ENCODE measurements at regions not wholly inside any gene's neighbourhood (a gene's known extent, or its start where the extent isn't known, plus 50 kb on each side); places are given as distances from the start of the nearest gene placed in this dataset.
A peak's percentile ranks its signal among the peaks of the same experiment; 100 is the strongest.
"Not testable (repeated sequence)": the region's sequence is repeated elsewhere in the genome, so short reads cannot be mapped to it uniquely, and the experiment has no call there.

GRCh38 chr2:118371515-118371914, 283.2 kb downstream of the INSIG2 start:
- DNase-seq (ENCODE audit: insufficient read length, low spot score, missing footprints) = no peak
- H2AFZ ChIP-seq (ENCODE audit: low read length) = no peak overlapping the region
- no peaks in the 10 kb centered on the region for H3K36me3 ChIP-seq (ENCODE audit: insufficient read depth, low read length)
- H3K4me3 ChIP-seq (ENCODE audit: insufficient read depth, low read length) = no peak overlapping the region
- H4K20me1 ChIP-seq (ENCODE audit: insufficient read depth, low read length) = no peaks in the 10 kb centered on the region
- no peaks in the 10 kb centered on the region for H3K79me2 ChIP-seq (ENCODE audit: insufficient read depth, low read length)
- no peaks in the 10 kb centered on the region for H3K4me1 ChIP-seq (ENCODE audit: insufficient read depth, low read length)
- H3K4me2 ChIP-seq (ENCODE audit: insufficient read depth, low read length) = no peak overlapping the region
- peaks cover under 1% of the 10 kb centered on the region for H3K27me3 ChIP-seq (ENCODE audit: insufficient read depth, low read length)
- H3K9me3 ChIP-seq (ENCODE audit: low read depth, low read length) = no peaks in the 10 kb centered on the region
- peak; percentile 92 for TF ChIP-seq CTCF (IDR thresholded peaks at IDR 0.05; ENCODE audit: extremely low read depth, low read depth, low read length)
- H3K27ac ChIP-seq (ENCODE audit: low read depth, low read length) = no peak overlapping the region

GRCh38 chr2:118369521-118369920, 281.2 kb downstream of the INSIG2 start:
- not testable (repeated sequence) for H3K4me1 ChIP-seq (ENCODE audit: insufficient read depth, low read length); H3K79me2 ChIP-seq (ENCODE audit: insufficient read depth, low read length); DNase-seq (ENCODE audit: insufficient read length, low spot score, missing footprints); H3K27me3 ChIP-seq (ENCODE audit: insufficient read depth, low read length); H3K4me2 ChIP-seq (ENCODE audit: insufficient read depth, low read length); H3K27ac ChIP-seq (ENCODE audit: low read depth, low read length); H3K36me3 ChIP-seq (ENCODE audit: insufficient read depth, low read length); H2AFZ ChIP-seq (ENCODE audit: low read length); H3K4me3 ChIP-seq (ENCODE audit: insufficient read depth, low read length); H4K20me1 ChIP-seq (ENCODE audit: insufficient read depth, low read length); H3K9me3 ChIP-seq (ENCODE audit: low read depth, low read length)

- Histone ChIP-seq H3K4me1 (ENCODE audit: insufficient read depth, low read length) (no peaks in the 10 kb centered on the region), H3K9me3 (ENCODE audit: low read depth, low read length) (no peaks in the 10 kb centered on the region), H3K4me3 (ENCODE audit: insufficient read depth, low read length) (no peak overlapping the region), H2AFZ (ENCODE audit: low read length) (no peak overlapping the region), H3K79me2 (ENCODE audit: insufficient read depth, low read length) (no peaks in the 10 kb centered on the region), H3K4me2 (ENCODE audit: insufficient read depth, low read length) (no peak overlapping the region), H4K20me1 (ENCODE audit: insufficient read depth, low read length) (no peaks in the 10 kb centered on the region), H3K36me3 (ENCODE audit: insufficient read depth, low read length) (no peaks in the 10 kb centered on the region), H3K27ac (ENCODE audit: low read depth, low read length) (no peak overlapping the region), H3K27me3 (ENCODE audit: insufficient read depth, low read length) (no peaks in the 10 kb centered on the region)
- no peak for DNase-seq (ENCODE audit: insufficient read length, low spot score, missing footprints)
- no peak for TF ChIP-seq CTCF (IDR thresholded peaks at IDR 0.05; ENCODE audit: extremely low read depth, low read depth, low read length)
Observed at GRCh38 chr2:118363604-118364003, 275.3 kb downstream of the INSIG2 start.

DNA sequence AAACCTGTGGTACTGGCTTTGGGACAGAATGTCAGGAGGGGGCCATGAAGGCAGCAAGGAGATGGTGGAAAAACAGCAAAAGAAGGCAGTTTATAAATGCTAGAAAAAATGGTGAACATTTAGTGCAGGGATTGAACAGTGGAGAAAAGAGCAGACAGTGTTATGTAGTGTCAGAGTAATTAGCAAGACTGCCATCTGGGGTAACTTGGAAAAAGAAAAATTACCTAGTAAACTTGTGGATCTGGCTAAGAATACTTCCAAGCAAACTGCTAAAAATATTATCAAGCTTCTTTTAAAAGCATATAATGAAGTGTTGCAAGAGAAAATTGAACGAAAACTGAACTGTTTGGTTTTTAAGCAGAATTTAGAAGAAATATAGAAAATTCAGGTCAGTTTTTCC, 267.8 kb downstream of the INSIG2 start:
- Histone ChIP-seq H3K4me1 (ENCODE audit: insufficient read depth, low read length) (no peaks in the 10 kb centered on the region), H4K20me1 (ENCODE audit: insufficient read depth, low read length) (no peaks in the 10 kb centered on the region), H3K27ac (ENCODE audit: low read depth, low read length) (no peak overlapping the region), H3K27me3 (ENCODE audit: insufficient read depth, low read length) (no peaks in the 10 kb centered on the region), H3K9me3 (ENCODE audit: low read depth, low read length) (no peaks in the 10 kb centered on the region), H3K4me3 (ENCODE audit: insufficient read depth, low read length) (no peak overlapping the region), H3K36me3 (ENCODE audit: insufficient read depth, low read length) (no peaks in the 10 kb centered on the region), H3K4me2 (ENCODE audit: insufficient read depth, low read length) (no peak overlapping the region), H3K79me2 (ENCODE audit: insufficient read depth, low read length) (no peaks in the 10 kb centered on the region), H2AFZ (ENCODE audit: low read length) (no peak overlapping the region)
- no peak for TF ChIP-seq CTCF (IDR thresholded peaks at IDR 0.05; ENCODE audit: extremely low read depth, low read depth, low read length)
- no peak for DNase-seq (ENCODE audit: insufficient read length, low spot score, missing footprints)

DNA sequence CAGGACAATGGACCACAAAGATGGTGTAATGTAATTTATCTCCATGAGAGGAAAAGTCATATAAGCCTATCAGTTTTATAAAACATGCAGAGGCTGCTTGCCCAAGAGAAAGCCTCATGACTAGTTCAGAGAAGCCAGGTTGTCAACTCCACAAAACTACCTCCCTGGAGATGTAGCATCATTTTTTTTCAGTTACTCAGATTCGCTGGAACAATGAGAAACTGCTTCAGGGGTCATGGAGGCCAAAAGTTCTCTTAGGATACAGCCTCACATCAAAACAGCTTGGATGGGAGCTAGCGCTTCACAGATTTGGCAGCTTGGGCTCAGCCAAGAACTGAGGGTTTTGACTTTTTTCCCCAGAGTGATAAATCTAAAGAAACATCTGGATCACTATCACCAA, 263.5 kb downstream of the INSIG2 start:
- Histone ChIP-seq H3K4me1 (ENCODE audit: insufficient read depth, low read length) (no peaks in the 10 kb centered on the region), H2AFZ (ENCODE audit: low read length) (no peak overlapping the region), H4K20me1 (ENCODE audit: insufficient read depth, low read length) (no peaks in the 10 kb centered on the region), H3K79me2 (ENCODE audit: insufficient read depth, low read length) (no peaks in the 10 kb centered on the region), H3K4me2 (ENCODE audit: insufficient read depth, low read length) (no peak overlapping the region), H3K27ac (ENCODE audit: low read depth, low read length) (no peak overlapping the region), H3K9me3 (ENCODE audit: low read depth, low read length) (no peaks in the 10 kb centered on the region), H3K27me3 (ENCODE audit: insufficient read depth, low read length) (peaks cover 4% of the 10 kb centered on the region), H3K36me3 (ENCODE audit: insufficient read depth, low read length) (no peaks in the 10 kb centered on the region), H3K4me3 (ENCODE audit: insufficient read depth, low read length) (no peak overlapping the region)
- DNase-seq (ENCODE audit: insufficient read length, low spot score, missing footprints) = no peak
- no peak for TF ChIP-seq CTCF (IDR thresholded peaks at IDR 0.05; ENCODE audit: extremely low read depth, low read depth, low read length)
